VCaP (cell line): ENCODE measurements at regions not wholly inside any gene's neighbourhood (a gene's known extent, or its start where the extent isn't known, plus 50 kb on each side); places are given as distances from the start of the nearest gene placed in this dataset.

Experiments used
- H3K27ac ChIP-seq: fragments of 450-650 bp; 2 replicates; pipeline ENCODE4 v1.5.1; 2017
- CTCF ChIP-seq: fragments of 450-650 bp; conservative IDR thresholded peaks from 2 replicates; pipeline ENCODE4 v1.5.1; 2017; ENCODE audit warnings: mild to moderate bottlenecking, moderate library complexity

GRCh38 chr9:78775211-78775610 lies 478.3 kb downstream of the PSAT1 start:
- no peak for TF ChIP-seq CTCF
- H3K27ac ChIP-seq: no peak overlapping the region

- H3K27ac ChIP-seq: no peak overlapping the region
- TF ChIP-seq CTCF: no peak
Measured at GRCh38 chr9:78775696-78776295, 478.9 kb downstream of the PSAT1 start.

GRCh38 chr9:78777747-78778146 lies 480.8 kb downstream of the PSAT1 start:
- no peak overlapping the region for H3K27ac ChIP-seq
- TF ChIP-seq CTCF: no peak

GRCh38 chr9:78778318-78778717 lies 481.4 kb downstream of the PSAT1 start:
- no peak overlapping the region for H3K27ac ChIP-seq
- TF ChIP-seq CTCF: no peak

- H3K27ac ChIP-seq: no peak overlapping the region
- TF ChIP-seq CTCF: no peak
Measured at GRCh38 chr9:78778861-78779374, 482.0 kb downstream of the PSAT1 start.

GRCh38 chr9:78781681-78782080 lies 484.8 kb downstream of the PSAT1 start:
- no peak overlapping the region for H3K27ac ChIP-seq
- no peak for TF ChIP-seq CTCF

- H3K27ac ChIP-seq: no peak overlapping the region
- no peak for TF ChIP-seq CTCF
Measured at GRCh38 chr9:78782234-78782633, 485.3 kb downstream of the PSAT1 start.
